HCT116 (cell line): ENCODE measurements at regions not wholly inside any gene's neighbourhood (a gene's known extent, or its start where the extent isn't known, plus 50 kb on each side); places are given as distances from the start of the nearest gene placed in this dataset.

Experiments
- ATAC-seq: fragments of 200-7000 bp; cut with Tn5 transposase; 2 replicates; pipeline ENCODE4 v1.9.1; 2020; ENCODE audit warnings: mild to moderate bottlenecking, moderate library complexity
- BruUV-seq: library from RNA; stranded (reverse); fragments of 400-500 nt; replicated peaks from 2 replicates; lab custom pipeline; 2021; lab: Mats Ljungman, UMichigan
- CTCF ChIA-PET: fragments of 300-600 bp; sonication (Branson Sonifier 250); formaldehyde crosslinking; loops from one replicate; lab custom pipeline; 2021; ENCODE audit warnings: antibody characterized with exemption; lab: Charles Lee
- POLR2A ChIA-PET: fragments of 300-600, 350-600 bp; sonication (Branson Sonifier 250); formaldehyde crosslinking; loops from one replicate; lab custom pipeline; 2021; ENCODE audit warnings: antibody characterized with exemption; lab: Charles Lee
- RAD21 ChIA-PET, 2 experiments: fragments of 300-600 bp; sonication (Branson Sonifier 250); formaldehyde crosslinking; loops; one replicate each; lab custom pipeline; 2023; ENCODE audit warnings: low total read pairs in 2 of 2; ENCODE audit not compliant: uncharacterized antibody in 2 of 2, unreplicated experiment in 2 of 2, low non-redundant PET in 1 of 2; lab: Charles Lee
- DNase-seq: peaks from one replicate; pipeline ENCODE4 v3.0.0-alpha.2; 2010; ENCODE audit warnings: low read depth, low spot score
- H2AFZ ChIP-seq: fragments of 200-600 bp; shearing (Covaris generic), sonication (generic); 2 replicates; pipeline ENCODE4 v1.6.1; 2017; ENCODE audit warnings: low read depth, mixed run types, mixed read lengths, antibody characterized with exemption, low read length; ENCODE audit not compliant: poor library complexity, severe bottlenecking
- H3K27ac ChIP-seq: 2 replicates; pipeline ENCODE4 v1.5.1; 2012; ENCODE audit warnings: low read depth, low read length
- H3K27me3 ChIP-seq: fragments of 200-600 bp; sonication (generic); 2 replicates; pipeline ENCODE4 v1.6.1; 2016; ENCODE audit warnings: mixed run types, low read length, mixed read lengths; ENCODE audit not compliant: insufficient read depth
- H3K36me3 ChIP-seq, 2 experiments: fragments of 200-500 bp in 1 of 2; fragments of 200-600 bp in 1 of 2; sonication (Bioruptor generic) in 1 of 2; sonication (generic) in 1 of 2; 2 replicates each; pipeline versions ENCODE4 v1.5.1 to v1.6.1; 2014 to 2016; ENCODE audit warnings: low read length in 2 of 2, inconsistent platforms in 1 of 2, mixed read lengths in 1 of 2, mixed run types in 1 of 2; ENCODE audit not compliant: insufficient read depth in 2 of 2, control insufficient read depth in 1 of 2
- H3K4me1 ChIP-seq, 2 experiments: fragments of 200-600 bp in 1 of 2; sonication (generic) in 1 of 2; 2 replicates each; pipeline versions ENCODE4 v1.5.1 to v1.6.1; 2012 to 2017; ENCODE audit warnings: low read length in 2 of 2, inconsistent platforms in 1 of 2, mild to moderate bottlenecking in 1 of 2, mixed read lengths in 1 of 2, mixed run types in 1 of 2, moderate library complexity in 1 of 2; ENCODE audit not compliant: insufficient read depth in 2 of 2, control insufficient read depth in 1 of 2
- H3K4me2 ChIP-seq: fragments of 200-600 bp; sonication (generic); 2 replicates; pipeline ENCODE4 v1.6.1; 2017; ENCODE audit warnings: mixed run types, low read length, mixed read lengths
- H3K4me3 ChIP-seq, 2 experiments: fragments of 200-600 bp in 1 of 2; sonication (generic) in 1 of 2; replicated peaks in 1 of 2; 2 replicates each; pipeline ENCODE4 v1.5.1; 2011 to 2016; ENCODE audit warnings: low read length in 2 of 2, control low read depth in 1 of 2, low read depth in 1 of 2, mild to moderate bottlenecking in 1 of 2, mixed read lengths in 1 of 2, mixed run types in 1 of 2
- H3K79me2 ChIP-seq: fragments of 200-600 bp; sonication (generic); 2 replicates; pipeline ENCODE4 v1.6.1; 2017; ENCODE audit warnings: mild to moderate bottlenecking, mixed run types, low read length, moderate library complexity, mixed read lengths; ENCODE audit not compliant: insufficient read depth
- H3K9ac ChIP-seq: fragments of 200-600 bp; sonication (generic); 2 replicates; pipeline ENCODE4 v1.6.1; 2016; ENCODE audit warnings: low read length, mixed read lengths
- H3K9me2 ChIP-seq: fragments of 200-600 bp; sonication (generic), shearing (Covaris generic); 2 replicates; pipeline ENCODE4 v1.6.1; 2017; ENCODE audit warnings: mixed run types, mild to moderate bottlenecking, moderate library complexity; ENCODE audit not compliant: insufficient read depth
- H3K9me3 ChIP-seq, 2 experiments: fragments of 200-500 bp in 1 of 2; fragments of 200-600 bp in 1 of 2; sonication (Bioruptor generic) in 1 of 2; sonication (generic) in 1 of 2; 2 replicates each; pipeline ENCODE4 v1.6.1; 2014 to 2017; ENCODE audit warnings: low read length in 2 of 2, mixed read lengths in 2 of 2, inconsistent platforms in 1 of 2, low read depth in 1 of 2, mild to moderate bottlenecking in 1 of 2, mixed run types in 1 of 2, moderate library complexity in 1 of 2; ENCODE audit not compliant: control insufficient read depth in 1 of 2, insufficient read depth in 1 of 2
- H4K20me1 ChIP-seq: fragments of 200-600 bp; sonication (generic), shearing (Covaris generic); 2 replicates; pipeline ENCODE4 v1.6.1; 2017; ENCODE audit warnings: mixed run types, mild to moderate bottlenecking, moderate library complexity; ENCODE audit not compliant: insufficient read depth
- EGR1 ChIP-seq: IDR thresholded peaks from 2 replicates; pipeline ENCODE4 v1.6.1; 2012; ENCODE audit warnings: low read depth
- EZH2 ChIP-seq: fragments of 200-600 bp; sonication (generic); IDR thresholded peaks from 2 replicates; pipeline ENCODE4 v1.6.1; 2017; ENCODE audit warnings: antibody characterized with exemption, mixed run types
- EZH2phosphoT487 ChIP-seq: fragments of 200-600 bp; IDR thresholded peaks from 2 replicates; pipeline ENCODE4 v1.6.1; 2018; ENCODE audit warnings: antibody characterized with exemption, borderline replicate concordance
- FOSL1 ChIP-seq: IDR thresholded peaks from 2 replicates; pipeline ENCODE4 v1.6.1; 2012; ENCODE audit warnings: low read depth
- JUND ChIP-seq: IDR thresholded peaks from 2 replicates; pipeline ENCODE4 v1.6.1; 2012
- SP1 ChIP-seq: IDR thresholded peaks from 2 replicates; pipeline ENCODE4 v1.6.1; 2012; ENCODE audit warnings: low read depth
- TCF7L2 ChIP-seq: IDR thresholded peaks from 2 replicates; pipeline ENCODE4 v1.7.0; 2011; ENCODE audit warnings: borderline replicate concordance, inconsistent platforms; ENCODE audit not compliant: insufficient read depth, insufficient read length; ENCODE audit errors: extremely low read depth
- ZFX ChIP-seq: fragments of 450-650 bp; IDR thresholded peaks from 2 replicates; pipeline ENCODE4 v1.6.1; 2017
- intact Hi-C: fragments of 100-400 bp; cut with micrococcal nuclease; formaldehyde crosslinking; loops from 2 replicates; pipeline ENCODE4 v1.10.0; 2022
- TF ChIP-seq, protein P1 (sequence below): IDR thresholded peaks from 2 replicates; pipeline ENCODE4 v1.6.1; 2012
- TF ChIP-seq, protein P2 (sequence below): IDR thresholded peaks from 2 replicates; pipeline ENCODE4 v1.6.1; 2011; ENCODE audit warnings: mild to moderate bottlenecking, low read length, moderate library complexity; ENCODE audit not compliant: insufficient replicate concordance; ENCODE audit errors: extremely low read depth
- TF ChIP-seq, protein P3 (sequence below): IDR thresholded peaks from 2 replicates; pipeline ENCODE4 v1.6.1; 2012; ENCODE audit warnings: low read depth

DNA sequence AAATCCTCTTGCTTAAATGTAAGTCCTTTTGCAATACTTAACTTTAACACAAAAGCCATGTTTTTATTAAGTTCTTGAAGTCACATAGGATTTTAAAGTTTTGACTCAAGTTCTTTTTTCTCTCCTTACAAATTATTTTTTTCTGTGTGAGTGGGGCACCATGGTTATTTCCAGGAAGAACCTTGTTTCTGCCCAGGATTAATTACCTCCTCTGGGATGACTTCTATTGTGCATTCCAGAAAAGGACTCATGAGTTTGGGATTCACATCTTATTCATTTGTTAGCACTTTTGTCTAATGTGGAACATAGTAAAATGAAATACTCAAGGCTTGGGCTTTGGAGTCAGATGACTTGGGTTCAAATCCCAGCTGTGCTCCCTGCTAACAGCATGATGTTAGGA lies 421.4 kb upstream of the WWC1 start:
- H4K20me1 ChIP-seq: no peaks in the 10 kb centered on the region
- no TSS peak for BruUV-seq
- ChIA-PET RAD21 (no interaction called here), POLR2A (no interaction called here), CTCF (no interaction called here)
- H3K9ac ChIP-seq: no peak overlapping the region
- no peak overlapping the region for H3K4me2 ChIP-seq
- no peak overlapping the region for H3K27ac ChIP-seq
- no peaks in the 10 kb centered on the region for H3K36me3 ChIP-seq
- no peaks in the 10 kb centered on the region for H3K79me2 ChIP-seq
- intact Hi-C loops: no loop called here
- no peak for TF ChIP-seq EGR1
- TF ChIP-seq, protein P1, sequence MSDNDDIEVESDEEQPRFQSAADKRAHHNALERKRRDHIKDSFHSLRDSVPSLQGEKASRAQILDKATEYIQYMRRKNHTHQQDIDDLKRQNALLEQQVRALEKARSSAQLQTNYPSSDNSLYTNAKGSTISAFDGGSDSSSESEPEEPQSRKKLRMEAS: no peak
- TF ChIP-seq JUND: no peak
- TF ChIP-seq EZH2phosphoT487: no peak
- TF ChIP-seq SP1: no peak
- TF ChIP-seq FOSL1: no peak
- TF ChIP-seq, protein P2, sequence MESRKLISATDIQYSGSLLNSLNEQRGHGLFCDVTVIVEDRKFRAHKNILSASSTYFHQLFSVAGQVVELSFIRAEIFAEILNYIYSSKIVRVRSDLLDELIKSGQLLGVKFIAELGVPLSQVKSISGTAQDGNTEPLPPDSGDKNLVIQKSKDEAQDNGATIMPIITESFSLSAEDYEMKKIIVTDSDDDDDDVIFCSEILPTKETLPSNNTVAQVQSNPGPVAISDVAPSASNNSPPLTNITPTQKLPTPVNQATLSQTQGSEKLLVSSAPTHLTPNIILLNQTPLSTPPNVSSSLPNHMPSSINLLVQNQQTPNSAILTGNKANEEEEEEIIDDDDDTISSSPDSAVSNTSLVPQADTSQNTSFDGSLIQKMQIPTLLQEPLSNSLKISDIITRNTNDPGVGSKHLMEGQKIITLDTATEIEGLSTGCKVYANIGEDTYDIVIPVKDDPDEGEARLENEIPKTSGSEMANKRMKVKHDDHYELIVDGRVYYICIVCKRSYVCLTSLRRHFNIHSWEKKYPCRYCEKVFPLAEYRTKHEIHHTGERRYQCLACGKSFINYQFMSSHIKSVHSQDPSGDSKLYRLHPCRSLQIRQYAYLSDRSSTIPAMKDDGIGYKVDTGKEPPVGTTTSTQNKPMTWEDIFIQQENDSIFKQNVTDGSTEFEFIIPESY: no peak
- no peak for TF ChIP-seq TCF7L2
- TF ChIP-seq EZH2: no peak
- H3K9me2 ChIP-seq: no peaks in the 10 kb centered on the region
- no peak overlapping the region for H2AFZ ChIP-seq
- DNase-seq (no peak), ATAC-seq (no peak)
- no peaks in the 10 kb centered on the region for H3K9me3 ChIP-seq
- no peak overlapping the region for H3K4me3 ChIP-seq
- H3K4me1 ChIP-seq: no peaks in the 10 kb centered on the region
- H3K27me3 ChIP-seq: 0 out of 2 replicates have a peak, but pooled peaks cover 3% of the 10 kb centered on the region

DNA sequence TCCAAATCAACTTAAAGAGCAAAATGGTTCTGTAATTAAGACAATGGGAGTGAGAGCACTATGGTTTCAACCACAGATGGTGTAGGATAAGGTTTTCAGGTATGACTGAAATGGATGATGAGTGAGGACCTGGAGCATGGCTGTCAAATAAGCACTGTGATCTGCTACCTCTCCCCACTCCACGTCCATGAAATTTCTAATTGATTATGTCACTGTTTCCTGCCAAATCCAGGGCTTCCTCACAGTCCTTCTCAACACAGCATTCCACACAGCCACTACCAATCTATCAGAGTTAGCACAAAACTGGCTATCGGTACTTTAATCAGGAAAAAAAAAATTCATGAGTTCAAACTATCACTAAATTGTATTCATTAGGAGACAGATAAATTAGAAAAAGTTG lies 420.4 kb upstream of the WWC1 start:
- H2AFZ ChIP-seq: no peak overlapping the region
- no peaks in the 10 kb centered on the region for H3K4me1 ChIP-seq
- BruUV-seq: no TSS peak
- DNase-seq: no peak
- intact Hi-C loops: no loop called here
- no peak overlapping the region for H3K4me2 ChIP-seq
- H3K9ac ChIP-seq: no peak overlapping the region
- ChIA-PET RAD21 (no interaction called here), CTCF (no interaction called here), POLR2A (no interaction called here)
- no peaks in the 10 kb centered on the region for H3K9me3 ChIP-seq
- no peak for ATAC-seq
- no peaks in the 10 kb centered on the region for H3K9me2 ChIP-seq
- H4K20me1 ChIP-seq: no peaks in the 10 kb centered on the region
- H3K4me3 ChIP-seq: no peak overlapping the region
- 0 out of 2 replicates have a peak, but pooled peaks cover 3% of the 10 kb centered on the region for H3K27me3 ChIP-seq
- no peaks in the 10 kb centered on the region for H3K36me3 ChIP-seq
- H3K79me2 ChIP-seq: no peaks in the 10 kb centered on the region
- no peak overlapping the region for H3K27ac ChIP-seq
- TF ChIP-seq, protein P2: no peak
- TF ChIP-seq, protein P3, sequence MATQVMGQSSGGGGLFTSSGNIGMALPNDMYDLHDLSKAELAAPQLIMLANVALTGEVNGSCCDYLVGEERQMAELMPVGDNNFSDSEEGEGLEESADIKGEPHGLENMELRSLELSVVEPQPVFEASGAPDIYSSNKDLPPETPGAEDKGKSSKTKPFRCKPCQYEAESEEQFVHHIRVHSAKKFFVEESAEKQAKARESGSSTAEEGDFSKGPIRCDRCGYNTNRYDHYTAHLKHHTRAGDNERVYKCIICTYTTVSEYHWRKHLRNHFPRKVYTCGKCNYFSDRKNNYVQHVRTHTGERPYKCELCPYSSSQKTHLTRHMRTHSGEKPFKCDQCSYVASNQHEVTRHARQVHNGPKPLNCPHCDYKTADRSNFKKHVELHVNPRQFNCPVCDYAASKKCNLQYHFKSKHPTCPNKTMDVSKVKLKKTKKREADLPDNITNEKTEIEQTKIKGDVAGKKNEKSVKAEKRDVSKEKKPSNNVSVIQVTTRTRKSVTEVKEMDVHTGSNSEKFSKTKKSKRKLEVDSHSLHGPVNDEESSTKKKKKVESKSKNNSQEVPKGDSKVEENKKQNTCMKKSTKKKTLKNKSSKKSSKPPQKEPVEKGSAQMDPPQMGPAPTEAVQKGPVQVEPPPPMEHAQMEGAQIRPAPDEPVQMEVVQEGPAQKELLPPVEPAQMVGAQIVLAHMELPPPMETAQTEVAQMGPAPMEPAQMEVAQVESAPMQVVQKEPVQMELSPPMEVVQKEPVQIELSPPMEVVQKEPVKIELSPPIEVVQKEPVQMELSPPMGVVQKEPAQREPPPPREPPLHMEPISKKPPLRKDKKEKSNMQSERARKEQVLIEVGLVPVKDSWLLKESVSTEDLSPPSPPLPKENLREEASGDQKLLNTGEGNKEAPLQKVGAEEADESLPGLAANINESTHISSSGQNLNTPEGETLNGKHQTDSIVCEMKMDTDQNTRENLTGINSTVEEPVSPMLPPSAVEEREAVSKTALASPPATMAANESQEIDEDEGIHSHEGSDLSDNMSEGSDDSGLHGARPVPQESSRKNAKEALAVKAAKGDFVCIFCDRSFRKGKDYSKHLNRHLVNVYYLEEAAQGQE: no peak
- TF ChIP-seq ZFX (no peak), EZH2 (no peak)
